ENCODE measurements at regions not wholly inside any gene's neighbourhood (a gene's known extent, or its start where the extent isn't known, plus 50 kb on each side); places are given as distances from the start of the nearest gene placed in this dataset.

DNA sequence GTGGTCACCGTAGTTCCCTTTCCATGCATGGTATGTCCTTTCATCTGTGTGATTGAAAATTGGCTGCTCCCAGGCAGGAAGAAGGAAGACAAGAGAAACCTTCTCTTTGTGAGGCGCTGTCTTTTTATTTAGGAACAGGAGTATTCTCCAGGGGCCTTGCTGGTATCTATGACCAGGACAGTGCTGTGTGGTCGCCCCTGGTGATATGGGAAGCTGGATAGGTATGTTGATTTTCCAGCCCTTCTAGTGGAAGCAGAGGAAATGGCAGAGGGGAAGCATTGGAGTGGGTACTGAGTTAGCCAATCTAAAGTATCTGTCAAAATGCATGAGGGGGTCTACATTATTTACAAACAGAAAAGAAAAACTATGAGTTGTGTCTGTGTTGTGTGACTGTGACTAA is 226.6 kb downstream of the MTX2 start:
- ATAC-seq (no peak), DNase-seq (ENCODE audit: low spot score in 2 of 2) (no peak)
- Mint-ChIP-seq H3K4me3 (no peak overlapping the region), H3K4me1 (peaks cover 14% of the 10 kb centered on the region), H3K27ac (no peak overlapping the region), H3K9me3 (no peaks in the 10 kb centered on the region), H3K36me3 (no peaks in the 10 kb centered on the region)

DNA sequence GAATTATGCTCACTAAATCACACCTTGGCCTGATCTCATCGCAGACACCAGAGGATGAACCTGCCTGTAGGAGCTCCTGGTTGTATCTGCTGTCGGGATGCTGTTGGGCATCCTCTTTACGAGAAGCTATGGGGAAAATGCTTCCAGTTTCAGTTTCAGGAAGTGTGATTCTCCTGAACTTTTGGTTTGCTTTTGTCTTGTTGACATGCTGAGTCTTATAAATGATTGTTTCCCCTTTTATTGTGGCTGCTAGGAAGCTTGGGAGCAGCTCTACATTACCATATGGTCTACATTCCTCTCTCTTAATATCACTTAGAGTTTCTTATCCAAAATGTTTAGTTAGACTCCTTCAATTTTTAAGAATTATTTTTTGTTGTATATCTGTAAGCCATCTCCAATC is 227.5 kb downstream of the MTX2 start:
- no peak for DNase-seq (ENCODE audit: low spot score in 2 of 2)
- no peaks in the 10 kb centered on the region for H3K9me3 Mint-ChIP-seq
- no peaks in the 10 kb centered on the region for H3K36me3 Mint-ChIP-seq
- H3K4me3 Mint-ChIP-seq = no peak overlapping the region
- no peak for ATAC-seq
- H3K27ac Mint-ChIP-seq = no peak overlapping the region
- H3K4me1 Mint-ChIP-seq = peaks cover 9% of the 10 kb centered on the region

DNA sequence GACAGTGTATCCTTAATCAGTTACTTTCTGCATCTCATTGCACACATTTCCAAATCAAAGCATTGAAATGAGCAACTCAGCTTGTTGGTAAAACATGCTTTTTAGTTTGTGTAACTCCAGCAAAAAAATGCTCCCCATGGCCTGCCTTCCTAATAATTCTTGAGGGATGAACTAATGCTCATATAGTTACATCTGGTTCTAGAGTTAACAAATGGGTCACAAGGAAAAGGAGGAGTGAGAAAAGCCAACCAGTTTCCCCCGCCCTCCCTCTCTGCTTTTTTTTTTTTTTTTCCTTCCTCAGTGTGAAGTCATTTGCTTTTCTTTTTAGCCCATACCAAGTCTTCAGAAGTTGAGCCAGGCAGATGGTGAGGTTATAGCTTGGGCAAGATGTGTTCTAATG is 231.7 kb downstream of the MTX2 start:
- no peak for ATAC-seq
- H3K36me3 Mint-ChIP-seq = no peaks in the 10 kb centered on the region
- no peak overlapping the region for H3K4me3 Mint-ChIP-seq
- DNase-seq (ENCODE audit: low spot score in 2 of 2) = no peak
- no peak overlapping the region for H3K27ac Mint-ChIP-seq
- no peaks in the 10 kb centered on the region for H3K9me3 Mint-ChIP-seq
- H3K4me1 Mint-ChIP-seq = no peaks in the 10 kb centered on the region

DNA sequence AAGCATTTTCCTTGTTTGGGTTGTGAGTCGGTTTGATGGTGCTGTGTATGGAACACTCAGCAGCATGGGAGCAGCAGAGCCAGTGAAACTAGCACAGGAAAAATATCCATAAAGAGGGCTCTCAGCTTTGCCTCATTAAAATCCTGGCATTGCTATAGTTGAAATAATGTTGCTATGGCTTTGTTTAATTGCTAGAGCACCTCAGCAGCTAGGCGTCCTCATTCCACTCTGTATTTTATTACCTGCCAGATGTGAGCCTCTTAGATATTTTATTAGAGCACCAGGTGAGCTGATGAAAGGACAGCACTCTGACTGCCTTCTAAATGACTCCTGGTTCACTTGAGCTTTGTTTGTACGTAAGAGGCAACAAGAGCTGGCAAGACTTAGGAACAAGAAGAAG is 232.4 kb downstream of the MTX2 start:
- no peaks in the 10 kb centered on the region for H3K4me1 Mint-ChIP-seq
- DNase-seq (ENCODE audit: low spot score in 2 of 2) (no peak), ATAC-seq (no peak)
- H3K36me3 Mint-ChIP-seq = no peaks in the 10 kb centered on the region
- H3K4me3 Mint-ChIP-seq = no peak overlapping the region
- no peak overlapping the region for H3K27ac Mint-ChIP-seq
- H3K9me3 Mint-ChIP-seq = no peaks in the 10 kb centered on the region

DNA sequence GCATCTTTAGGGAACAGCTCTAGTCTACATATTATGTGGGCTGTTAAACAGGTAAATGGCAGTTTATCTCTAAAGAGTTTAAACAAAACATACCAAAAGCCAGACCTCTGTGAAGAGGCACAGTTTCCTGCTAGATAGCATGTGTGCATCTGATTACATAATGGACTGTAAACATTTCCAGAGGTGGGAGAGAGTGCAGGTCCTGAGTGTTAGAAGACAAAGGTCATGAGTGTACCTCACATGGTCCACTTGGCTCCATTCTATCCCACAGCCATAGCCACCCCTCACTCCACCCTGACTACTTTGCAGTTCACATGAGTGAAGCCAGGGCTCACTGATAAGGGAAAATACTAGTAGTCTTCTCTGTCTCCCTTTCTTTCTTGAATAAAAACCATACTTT is 233.4 kb downstream of the MTX2 start:
- Mint-ChIP-seq H3K4me1 (peaks cover 4% of the 10 kb centered on the region), H3K4me3 (no peak overlapping the region), H3K27ac (no peak overlapping the region), H3K9me3 (no peaks in the 10 kb centered on the region), H3K36me3 (no peaks in the 10 kb centered on the region)
- ATAC-seq (no peak), DNase-seq (ENCODE audit: low spot score in 2 of 2) (no peak)

DNA sequence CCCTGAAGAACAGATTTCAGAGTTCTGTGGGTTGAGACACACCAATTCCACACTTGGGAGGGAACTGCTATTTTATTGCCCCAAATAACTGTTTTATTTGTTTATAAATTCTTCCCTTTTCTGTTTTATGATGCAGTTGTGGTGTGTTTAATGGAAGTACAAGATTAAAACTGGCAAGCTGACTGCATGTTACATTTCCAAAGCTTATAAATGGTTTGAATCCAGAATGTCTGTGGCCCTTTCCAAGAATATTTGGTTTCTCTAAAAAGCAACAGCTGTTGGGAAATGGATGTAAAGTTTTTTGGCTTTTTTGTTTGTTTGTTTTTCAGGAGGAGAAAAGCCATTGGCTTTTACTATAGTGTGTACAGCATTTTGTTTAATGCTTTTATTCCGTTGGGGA is 234.5 kb downstream of the MTX2 start:
- Mint-ChIP-seq H3K4me3 (no peak overlapping the region), H3K4me1 (peaks cover 16% of the 10 kb centered on the region), H3K36me3 (no peaks in the 10 kb centered on the region), H3K9me3 (no peaks in the 10 kb centered on the region), H3K27ac (no peak overlapping the region)
- DNase-seq (ENCODE audit: low spot score in 2 of 2) = no peak
- no peak for ATAC-seq

DNA sequence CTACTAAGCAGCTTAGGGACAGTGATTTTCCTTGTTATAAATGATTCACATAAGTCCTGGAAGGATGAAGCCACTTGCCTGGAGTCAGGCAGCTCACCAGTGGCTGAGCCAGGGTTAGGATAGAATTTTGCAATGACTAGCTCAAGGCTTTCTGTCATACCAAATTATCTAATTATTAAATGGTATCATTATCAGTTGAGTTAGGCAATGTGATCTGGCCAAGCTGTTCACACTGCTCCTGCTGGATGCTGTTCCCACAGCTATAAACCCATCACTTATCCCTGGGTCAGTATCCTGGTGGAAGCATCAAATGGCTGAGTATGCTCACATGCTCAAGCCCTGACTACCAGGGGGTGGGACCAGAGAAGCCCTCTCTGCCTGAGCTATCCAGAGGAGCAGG is 235.2 kb downstream of the MTX2 start:
- Mint-ChIP-seq H3K4me1 (peaks cover 22% of the 10 kb centered on the region), H3K9me3 (no peaks in the 10 kb centered on the region), H3K27ac (no peak overlapping the region), H3K36me3 (no peaks in the 10 kb centered on the region), H3K4me3 (no peak overlapping the region)
- no peak for DNase-seq (ENCODE audit: low spot score in 2 of 2)
- no peak for ATAC-seq

DNA sequence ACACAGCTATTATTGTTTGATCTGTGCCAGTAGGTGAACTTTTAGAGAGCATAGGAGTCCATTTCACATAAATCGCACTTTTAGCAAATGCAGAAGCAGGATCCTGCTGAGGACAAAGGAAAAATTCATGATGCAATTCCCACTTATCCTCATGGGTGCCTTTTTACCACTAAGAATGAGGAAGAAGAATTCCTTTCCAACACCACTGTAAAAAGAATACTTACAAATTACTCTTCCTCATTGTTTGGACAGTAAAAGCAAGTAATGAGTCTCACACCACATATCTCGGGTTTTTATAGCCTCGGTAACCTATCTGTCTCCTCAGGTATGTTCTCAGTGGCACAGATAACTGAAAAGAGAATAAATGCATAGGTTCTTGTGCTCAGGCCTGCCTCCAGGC is 238.5 kb downstream of the MTX2 start:
- peak overlapping the region; percentile 29 for H3K27ac Mint-ChIP-seq
- peak overlapping the region; percentile 25 for H3K4me3 Mint-ChIP-seq
- no peak for DNase-seq (ENCODE audit: low spot score in 2 of 2)
- ATAC-seq = no peak
- H3K4me1 Mint-ChIP-seq = peaks cover 32% of the 10 kb centered on the region
- H3K9me3 Mint-ChIP-seq = no peaks in the 10 kb centered on the region
- H3K36me3 Mint-ChIP-seq = no peaks in the 10 kb centered on the region

DNA sequence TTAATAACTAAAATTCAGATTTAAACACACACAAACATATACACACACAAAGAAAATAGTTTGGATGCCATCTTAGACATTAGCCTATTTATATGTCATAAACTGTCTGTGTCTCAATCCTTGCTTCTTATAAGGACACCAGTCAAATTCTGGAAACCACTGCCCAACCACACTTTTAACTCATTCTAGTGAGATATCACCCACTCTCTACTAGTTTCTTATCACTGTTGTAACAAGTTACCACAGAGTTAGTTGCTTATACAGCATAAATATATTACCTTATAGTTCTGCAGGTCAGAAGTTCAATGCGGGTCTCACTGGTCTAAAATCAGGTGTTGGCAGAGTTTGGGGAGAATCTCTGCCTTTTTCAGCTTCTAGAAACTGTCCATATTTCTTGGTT is 239.1 kb downstream of the MTX2 start:
- ATAC-seq = peak; percentile 77
- Mint-ChIP-seq H3K9me3 (no peaks in the 10 kb centered on the region), H3K27ac (peak overlapping the region; percentile 29), H3K4me3 (peak overlapping the region; percentile 25), H3K4me1 (peaks cover 32% of the 10 kb centered on the region), H3K36me3 (no peaks in the 10 kb centered on the region)
- no peak for DNase-seq (ENCODE audit: low spot score in 2 of 2)

DNA sequence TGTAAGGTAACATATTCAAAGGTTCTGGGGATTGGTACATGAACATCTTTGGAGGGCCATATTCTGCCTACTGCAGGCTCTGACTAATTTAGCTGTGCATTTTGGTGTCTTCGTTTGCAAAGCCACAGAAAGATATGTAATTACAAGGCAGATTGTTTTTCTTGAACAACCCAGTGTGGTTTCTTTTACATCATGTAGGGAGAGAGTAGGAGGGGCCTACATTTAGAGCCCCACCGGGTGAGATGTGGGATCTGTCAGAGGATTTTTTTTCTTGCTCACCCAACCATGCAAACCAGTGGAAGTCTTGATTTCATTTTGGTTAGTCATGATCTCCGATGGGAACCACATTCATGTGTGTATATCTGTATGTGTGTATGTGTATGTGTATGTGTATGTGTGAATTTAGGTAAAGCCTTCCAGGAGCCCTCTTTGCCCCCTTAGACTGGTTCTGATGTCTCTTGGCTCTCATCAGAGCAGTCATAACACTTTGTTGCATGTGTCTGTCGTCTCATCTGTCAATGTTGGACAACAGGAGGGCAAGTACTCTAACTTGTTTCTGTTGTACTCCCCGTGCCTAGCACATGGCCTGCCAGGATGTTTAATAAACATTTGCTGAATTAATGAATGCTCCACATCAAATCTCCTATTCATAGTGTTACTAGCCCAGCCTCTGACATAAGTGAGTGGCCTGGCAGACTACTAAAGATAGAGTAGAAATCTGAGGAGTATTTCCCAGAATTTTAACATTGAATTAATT is 239.9 kb downstream of the MTX2 start:
- H3K9me3 Mint-ChIP-seq = no peaks in the 10 kb centered on the region
- peak; percentile 94 for ATAC-seq

DNA sequence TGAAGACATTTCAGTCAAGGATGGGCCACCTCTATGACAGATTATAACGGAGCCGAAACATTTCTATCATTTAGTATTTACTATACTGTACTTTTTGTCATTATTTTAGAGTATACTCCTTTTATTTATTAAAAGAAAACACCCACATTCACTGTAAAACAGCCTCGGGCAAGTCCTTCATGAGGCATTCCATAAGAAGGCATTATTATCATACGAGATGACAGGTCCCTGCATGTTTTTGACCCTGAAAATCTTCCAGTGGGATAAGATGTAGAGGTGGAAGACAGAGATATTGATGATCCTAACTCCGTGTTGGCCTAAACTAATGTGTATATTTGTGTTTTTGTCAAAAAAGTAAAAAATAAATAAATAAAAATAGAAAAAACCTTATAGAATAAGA is 245.0 kb downstream of the MTX2 start:
- no peak for DNase-seq (ENCODE audit: low spot score in 2 of 2)
- peaks cover 25% of the 10 kb centered on the region for H3K4me1 Mint-ChIP-seq
- H3K9me3 Mint-ChIP-seq = no peaks in the 10 kb centered on the region
- H3K27ac Mint-ChIP-seq = no peak overlapping the region
- ATAC-seq = no peak
- no peaks in the 10 kb centered on the region for H3K36me3 Mint-ChIP-seq
- H3K4me3 Mint-ChIP-seq = no peak overlapping the region

More for the DNA sequence above, 239.9 kb downstream of the MTX2 start:
- no peaks in the 10 kb centered on the region for H3K36me3 Mint-ChIP-seq
- peak overlapping the region; percentile 29 for H3K27ac Mint-ChIP-seq
- peak overlapping the region; percentile 25 for H3K4me3 Mint-ChIP-seq
- peaks cover 32% of the 10 kb centered on the region for H3K4me1 Mint-ChIP-seq
- DNase-seq (ENCODE audit: low spot score in 2 of 2) = peak in 1 of 2 donors; percentile 60

DNA sequence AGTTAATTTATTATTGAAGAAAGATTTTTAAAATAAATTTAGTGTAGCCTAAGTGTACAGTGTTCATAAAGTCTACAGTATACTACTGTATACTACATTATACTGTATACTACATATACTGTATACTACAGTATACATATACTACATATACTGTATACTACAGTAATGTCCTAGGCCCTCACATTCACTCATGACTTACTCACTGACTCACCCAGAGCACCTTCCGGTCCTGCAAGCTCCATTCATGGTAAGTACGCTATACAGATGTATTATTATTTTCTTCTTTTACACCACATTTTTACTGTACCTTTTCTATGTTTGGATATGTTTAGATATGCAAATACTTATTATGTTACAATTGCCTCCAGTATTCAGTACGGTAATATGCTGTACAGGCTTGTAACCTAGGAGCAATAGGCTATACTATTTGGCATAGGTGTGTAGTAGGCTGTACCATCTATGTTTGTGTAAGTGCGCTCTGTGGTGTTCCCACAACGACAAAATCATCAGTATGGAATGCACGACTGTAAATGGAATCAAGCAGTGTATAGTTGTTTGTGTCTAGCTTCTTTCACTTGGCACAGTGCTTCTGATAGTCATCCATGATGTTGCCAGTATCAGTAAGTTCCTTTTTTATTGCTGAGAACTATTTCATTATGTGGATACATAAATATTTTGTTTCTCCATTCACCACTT is 245.7 kb downstream of the MTX2 start:
- Mint-ChIP-seq H3K4me3 (no peak overlapping the region), H3K36me3 (no peaks in the 10 kb centered on the region), H3K4me1 (peaks cover 18% of the 10 kb centered on the region), H3K9me3 (no peaks in the 10 kb centered on the region), H3K27ac (no peak overlapping the region)
- DNase-seq (ENCODE audit: low spot score in 2 of 2) (no peak), ATAC-seq (no peak)

DNA sequence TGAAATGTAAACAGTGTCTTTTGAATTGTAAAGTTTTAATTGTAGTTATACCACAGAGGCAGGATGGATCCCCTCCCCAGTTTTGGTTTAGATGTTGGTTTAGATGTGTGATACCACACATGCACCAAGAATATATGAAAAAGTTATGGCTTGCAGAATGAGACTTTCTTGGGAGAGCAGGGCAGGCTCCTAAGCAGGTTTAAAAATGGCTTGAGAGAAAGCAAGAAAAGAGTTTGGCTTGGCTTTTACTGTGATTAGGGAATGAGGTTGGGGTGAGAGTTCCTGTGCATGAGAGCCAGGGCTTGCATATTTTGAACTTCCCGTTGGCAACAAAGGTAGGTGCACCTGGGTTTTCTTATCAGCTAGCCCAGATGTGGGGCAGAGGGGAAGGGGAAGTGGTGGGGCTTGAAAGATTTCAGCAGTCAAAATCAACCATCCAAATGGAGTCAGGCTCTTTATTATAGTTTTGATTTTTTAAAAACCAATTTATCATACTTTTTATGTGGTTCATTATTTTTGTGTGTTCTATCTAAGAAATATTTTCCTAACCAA is 246.9 kb downstream of the MTX2 start:
- no peaks in the 10 kb centered on the region for H3K9me3 Mint-ChIP-seq
- H3K4me3 Mint-ChIP-seq = no peak overlapping the region
- ATAC-seq = no peak
- no peak for DNase-seq (ENCODE audit: low spot score in 2 of 2)
- peak overlapping the region; percentile 5 for H3K27ac Mint-ChIP-seq
- H3K36me3 Mint-ChIP-seq = no peaks in the 10 kb centered on the region
- peaks cover 13% of the 10 kb centered on the region for H3K4me1 Mint-ChIP-seq

DNA sequence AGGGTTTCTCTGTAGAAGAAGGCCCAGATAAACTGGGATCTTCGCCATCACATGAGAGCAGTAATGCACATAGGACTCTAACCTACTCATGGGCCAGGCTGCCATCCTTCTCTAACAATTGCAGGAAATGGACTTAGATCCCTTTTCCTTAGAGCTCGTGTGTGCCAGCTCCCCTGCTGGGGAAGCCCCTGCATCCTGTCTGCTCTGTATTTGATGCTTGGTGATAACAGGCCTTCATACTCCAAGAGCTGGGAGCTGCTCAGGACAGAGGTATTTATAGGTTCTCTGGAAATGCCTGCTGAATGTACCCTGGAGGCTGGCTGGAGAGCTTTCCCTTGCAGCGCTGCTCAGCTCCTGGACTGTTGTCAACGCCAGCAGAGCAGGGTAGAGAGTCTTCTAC is 249.6 kb downstream of the MTX2 start:
- no peak overlapping the region for H3K4me3 Mint-ChIP-seq
- no peaks in the 10 kb centered on the region for H3K9me3 Mint-ChIP-seq
- H3K27ac Mint-ChIP-seq = no peak overlapping the region
- peaks cover 13% of the 10 kb centered on the region for H3K4me1 Mint-ChIP-seq
- no peaks in the 10 kb centered on the region for H3K36me3 Mint-ChIP-seq
- DNase-seq (ENCODE audit: low spot score in 2 of 2) (no peak), ATAC-seq (no peak)

DNA sequence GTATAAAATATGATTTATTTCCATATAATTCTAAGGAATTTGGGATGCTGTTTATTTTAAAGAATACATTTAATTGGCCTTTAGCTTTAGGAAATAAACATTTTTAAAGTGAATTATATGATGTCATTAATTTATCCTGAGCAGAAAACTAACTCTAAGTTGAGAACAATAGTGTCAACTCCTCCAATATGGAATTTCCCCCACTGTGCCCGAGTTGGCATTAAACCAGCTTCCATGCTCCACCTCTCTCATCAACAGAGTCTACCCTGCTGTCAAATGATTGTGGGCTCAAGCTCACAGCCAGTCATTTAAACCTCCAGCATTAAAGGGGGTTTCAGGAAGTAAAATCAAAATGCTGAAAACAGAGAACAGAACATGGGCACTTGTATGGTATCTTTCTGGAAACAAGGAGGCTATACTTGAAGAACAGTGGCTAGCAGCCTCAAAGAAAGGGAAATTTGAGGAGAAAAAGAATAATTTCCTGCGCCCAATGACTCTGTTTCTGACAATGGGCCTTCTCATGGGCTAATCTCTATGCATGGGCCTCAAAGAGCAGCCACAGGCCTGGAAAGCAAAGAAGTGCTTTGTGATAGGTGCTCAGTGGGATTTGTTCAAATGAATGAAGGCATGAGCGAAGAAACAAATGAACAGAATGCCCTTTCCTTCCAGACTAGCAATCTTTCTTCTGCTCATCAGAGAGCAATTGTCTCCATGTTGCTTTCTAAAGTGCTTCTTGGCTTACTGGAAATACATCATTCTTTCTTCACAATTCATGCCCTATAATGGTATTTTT is 252.8 kb downstream of the MTX2 start:
- H3K4me3 Mint-ChIP-seq = no peak overlapping the region
- no peaks in the 10 kb centered on the region for H3K36me3 Mint-ChIP-seq
- H3K27ac Mint-ChIP-seq = no peak overlapping the region
- no peak for DNase-seq (ENCODE audit: low spot score in 2 of 2)
- no peak for ATAC-seq
- no peaks in the 10 kb centered on the region for H3K9me3 Mint-ChIP-seq
- no peaks in the 10 kb centered on the region for H3K4me1 Mint-ChIP-seq

Data from stimulated activated effector memory CD8-positive, alpha-beta T cell treated with anti-CD3 and anti-CD28 coated beads, Interleukin-12 subunit alpha, Interleukin-12 subunit beta, amount 100 ng/mL, for 72 hours (primary cell).